ENCODE measurements at regions not wholly inside any gene's neighbourhood (a gene's known extent, or its start where the extent isn't known, plus 50 kb on each side); places are given as distances from the start of the nearest gene placed in this dataset.

DNA sequence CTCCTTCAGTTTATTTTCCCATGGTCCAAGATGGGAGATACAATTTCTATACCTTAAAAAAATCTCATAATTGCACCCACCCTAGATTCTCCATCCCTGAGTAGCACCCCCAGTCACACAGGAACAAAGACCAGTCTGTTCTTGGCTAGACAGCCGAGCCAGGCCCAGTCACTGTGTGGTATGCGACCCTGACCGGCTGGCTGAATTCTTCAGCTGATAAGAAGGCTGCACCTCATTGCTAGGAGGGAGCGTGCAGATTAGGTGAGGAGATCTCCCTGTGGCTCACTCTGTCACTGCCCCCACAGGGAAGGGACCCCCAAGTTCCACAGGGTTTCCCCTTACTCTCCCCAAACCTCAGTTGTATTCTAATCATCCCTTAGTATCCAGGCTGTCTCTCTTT lies 138.7 kb downstream of the SALL1 start:
- H3K27ac Mint-ChIP-seq (ENCODE audit: low read depth, unreplicated experiment): no peak overlapping the region
- peaks cover 13% of the 10 kb centered on the region for H3K27me3 Mint-ChIP-seq (ENCODE audit: insufficient read depth, unreplicated experiment)
- CTCF ChIA-PET: no interaction called here
- H3K4me3 Mint-ChIP-seq (ENCODE audit: unreplicated experiment): no peak overlapping the region
- POLR2A ChIA-PET: no interaction called here
- TF ChIP-seq CTCF (IDR thresholded peaks at IDR 0.05; ENCODE audit: unreplicated experiment): no peak
- H3K9me3 Mint-ChIP-seq (ENCODE audit: unreplicated experiment): no peaks in the 10 kb centered on the region
- H3K4me1 Mint-ChIP-seq (ENCODE audit: insufficient read depth, unreplicated experiment): no peaks in the 10 kb centered on the region
- intact Hi-C loops (cut with micrococcal nuclease): no loop called here
- DNase-seq (ENCODE audit: unreplicated experiment): no peak
- no TSS peak for BruUV-seq (replicated peaks)
- H3K36me3 Mint-ChIP-seq (ENCODE audit: insufficient read depth, unreplicated experiment): no peaks in the 10 kb centered on the region

DNA sequence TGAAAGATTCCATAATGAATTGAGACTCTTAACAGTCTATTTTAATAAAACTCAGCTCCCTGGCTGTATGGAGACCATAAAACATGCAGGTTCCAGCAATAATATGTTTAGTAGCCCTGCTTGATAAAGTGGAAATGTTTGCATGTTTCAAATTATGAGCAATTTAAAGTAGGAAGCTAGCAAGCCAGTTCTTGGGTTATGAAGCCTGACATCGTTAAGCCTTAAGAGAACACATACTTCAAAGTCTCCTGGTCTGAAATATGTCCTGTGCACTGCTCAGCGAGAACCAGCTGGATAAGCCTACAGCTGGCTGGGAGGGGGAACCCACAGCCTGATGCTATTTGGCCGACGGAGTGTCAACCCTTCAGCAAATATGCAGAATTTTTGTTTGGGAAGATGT lies 140.3 kb downstream of the SALL1 start:
- H3K27ac Mint-ChIP-seq (ENCODE audit: low read depth, unreplicated experiment): no peak overlapping the region
- no peaks in the 10 kb centered on the region for H3K36me3 Mint-ChIP-seq (ENCODE audit: insufficient read depth, unreplicated experiment)
- no TSS peak for BruUV-seq (replicated peaks)
- no peak overlapping the region for H3K4me3 Mint-ChIP-seq (ENCODE audit: unreplicated experiment)
- no peak for DNase-seq (ENCODE audit: unreplicated experiment)
- TF ChIP-seq CTCF (IDR thresholded peaks at IDR 0.05; ENCODE audit: unreplicated experiment): no peak
- intact Hi-C loops (cut with micrococcal nuclease): no loop called here
- ChIA-PET CTCF (interaction anchor here (0.7 kb wide), 1 partner anchor 129 kb away, joined by 6 read pairs; no protein-coding TSS in a partner anchor), POLR2A (interaction anchor here (0.6 kb wide), 1 partner anchor 185 kb away, joined by 3 read pairs; no protein-coding TSS in a partner anchor)
- H3K27me3 Mint-ChIP-seq (ENCODE audit: insufficient read depth, unreplicated experiment): peaks cover 8% of the 10 kb centered on the region
- no peaks in the 10 kb centered on the region for H3K4me1 Mint-ChIP-seq (ENCODE audit: insufficient read depth, unreplicated experiment)
- H3K9me3 Mint-ChIP-seq (ENCODE audit: unreplicated experiment): no peaks in the 10 kb centered on the region

DNA sequence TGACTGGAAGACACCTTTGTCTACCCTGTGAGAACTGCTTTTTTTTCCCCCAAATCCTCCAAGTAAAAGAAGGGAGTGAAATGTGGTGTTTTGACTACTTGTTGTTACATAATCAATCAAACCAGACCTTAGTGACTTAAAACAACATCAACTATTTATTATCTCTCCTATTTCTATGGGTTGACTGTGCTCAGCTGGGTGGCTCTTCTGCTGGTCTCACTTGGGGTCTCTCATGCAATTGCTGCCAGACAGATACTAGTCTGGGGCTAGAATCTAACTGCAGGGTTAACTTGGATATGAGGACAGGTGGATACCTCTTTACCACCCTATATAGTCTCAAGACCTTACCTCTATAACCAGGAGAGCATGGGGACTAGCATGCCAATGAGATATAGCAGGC lies 141.3 kb downstream of the SALL1 start:
- no TSS peak for BruUV-seq (replicated peaks)
- ChIA-PET CTCF (interaction anchor here (0.6 to 1.2 kb wide), 3 partner anchors 102 to 1268 kb away, joined by 3 read pairs; no protein-coding TSS in a partner anchor), POLR2A (interaction anchor here (0.7 kb wide), 1 partner anchor 1920 kb away, joined by 3 read pairs; no protein-coding TSS in a partner anchor)
- no peak overlapping the region for H3K4me3 Mint-ChIP-seq (ENCODE audit: unreplicated experiment)
- no peaks in the 10 kb centered on the region for H3K9me3 Mint-ChIP-seq (ENCODE audit: unreplicated experiment)
- intact Hi-C loops (cut with micrococcal nuclease): no loop called here
- H3K27me3 Mint-ChIP-seq (ENCODE audit: insufficient read depth, unreplicated experiment): no peaks in the 10 kb centered on the region
- no peaks in the 10 kb centered on the region for H3K4me1 Mint-ChIP-seq (ENCODE audit: insufficient read depth, unreplicated experiment)
- H3K36me3 Mint-ChIP-seq (ENCODE audit: insufficient read depth, unreplicated experiment): no peaks in the 10 kb centered on the region
- no peak overlapping the region for H3K27ac Mint-ChIP-seq (ENCODE audit: low read depth, unreplicated experiment)
- DNase-seq (ENCODE audit: unreplicated experiment): no peak
- no peak for TF ChIP-seq CTCF (IDR thresholded peaks at IDR 0.05; ENCODE audit: unreplicated experiment)

DNA sequence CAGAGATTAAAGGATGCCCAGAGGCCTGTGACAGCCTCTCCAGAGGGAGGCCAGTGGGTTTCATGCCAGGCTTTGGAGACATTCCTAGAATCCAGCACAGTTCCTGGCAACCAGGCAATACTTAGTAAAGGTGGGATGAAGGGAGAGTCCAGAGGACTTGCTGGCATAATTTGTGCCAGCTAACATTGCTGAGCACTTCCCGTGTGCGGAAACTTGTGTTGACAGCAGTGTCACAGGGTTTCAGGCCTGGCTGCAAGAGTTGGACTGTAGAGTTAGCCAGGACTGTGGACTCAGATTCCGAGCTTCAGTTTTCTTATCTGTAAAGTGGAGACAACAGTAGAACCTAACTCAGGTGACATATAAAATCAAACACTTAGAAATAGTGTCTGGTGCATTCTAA lies 141.7 kb downstream of the SALL1 start:
- Mint-ChIP-seq H3K36me3 (ENCODE audit: insufficient read depth, unreplicated experiment) (no peaks in the 10 kb centered on the region), H3K27me3 (ENCODE audit: insufficient read depth, unreplicated experiment) (no peaks in the 10 kb centered on the region), H3K4me3 (ENCODE audit: unreplicated experiment) (no peak overlapping the region), H3K4me1 (ENCODE audit: insufficient read depth, unreplicated experiment) (no peaks in the 10 kb centered on the region), H3K27ac (ENCODE audit: low read depth, unreplicated experiment) (no peak overlapping the region), H3K9me3 (ENCODE audit: unreplicated experiment) (no peaks in the 10 kb centered on the region)
- TF ChIP-seq CTCF (IDR thresholded peaks at IDR 0.05; ENCODE audit: unreplicated experiment): no peak
- CTCF ChIA-PET: interaction anchor here (0.6 to 1.2 kb wide), 3 partner anchors 103 to 1268 kb away, joined by 3 read pairs; no protein-coding TSS in a partner anchor
- BruUV-seq (replicated peaks): no TSS peak
- intact Hi-C loops (cut with micrococcal nuclease): no loop called here
- POLR2A ChIA-PET: no interaction called here
- DNase-seq (ENCODE audit: unreplicated experiment): no peak

All from MCF 10A (cell line).